HFF-Myc (cell line): ENCODE measurements at regions not wholly inside any gene's neighbourhood (a gene's known extent, or its start where the extent isn't known, plus 50 kb on each side); places are given as distances from the start of the nearest gene placed in this dataset.
"Not testable (repeated sequence)": the region's sequence is repeated elsewhere in the genome, so short reads cannot be mapped to it uniquely, and the experiment has no call there.

Experiments
- DNase-seq: peaks from one replicate; pipeline ENCODE4 v3.0.0-alpha.2; 2011; ENCODE audit warnings: low read depth; ENCODE audit errors: extremely low read depth
- H3K4me3 ChIP-seq: replicated peaks from 2 replicates; pipeline ENCODE4 v1.5.1; 2011; ENCODE audit warnings: low read depth, mild to moderate bottlenecking, control low read depth, low read length
- TF ChIP-seq, protein P1 (sequence below): IDR thresholded peaks from 2 replicates; pipeline ENCODE4 v1.5.1; 2012; ENCODE audit warnings: mild to moderate bottlenecking, low read depth, low read length, control low read depth; ENCODE audit errors: missing control alignments

DNA sequence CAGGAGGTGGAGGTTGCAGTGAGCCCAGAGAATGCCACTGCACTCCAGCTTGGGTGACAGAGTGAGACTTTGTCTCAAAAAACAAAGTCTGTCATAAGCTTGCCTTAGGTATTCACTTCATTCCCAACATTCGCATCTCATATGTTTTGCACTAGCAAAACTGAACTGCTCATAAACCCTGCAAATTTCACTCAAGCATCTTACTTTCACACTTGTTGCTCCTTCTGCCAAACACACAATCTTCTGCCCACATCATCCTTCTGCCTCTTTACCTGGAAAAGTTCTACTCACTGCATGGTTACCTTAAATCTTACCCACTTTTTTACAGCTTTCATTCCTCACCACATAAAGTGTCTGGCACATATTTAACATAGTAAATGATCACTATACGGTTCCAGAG lies 152.5 kb downstream of the USP22 start:
- H3K4me3 ChIP-seq, result no peak overlapping the region
- DNase-seq, result no peak
- TF ChIP-seq, protein P1, sequence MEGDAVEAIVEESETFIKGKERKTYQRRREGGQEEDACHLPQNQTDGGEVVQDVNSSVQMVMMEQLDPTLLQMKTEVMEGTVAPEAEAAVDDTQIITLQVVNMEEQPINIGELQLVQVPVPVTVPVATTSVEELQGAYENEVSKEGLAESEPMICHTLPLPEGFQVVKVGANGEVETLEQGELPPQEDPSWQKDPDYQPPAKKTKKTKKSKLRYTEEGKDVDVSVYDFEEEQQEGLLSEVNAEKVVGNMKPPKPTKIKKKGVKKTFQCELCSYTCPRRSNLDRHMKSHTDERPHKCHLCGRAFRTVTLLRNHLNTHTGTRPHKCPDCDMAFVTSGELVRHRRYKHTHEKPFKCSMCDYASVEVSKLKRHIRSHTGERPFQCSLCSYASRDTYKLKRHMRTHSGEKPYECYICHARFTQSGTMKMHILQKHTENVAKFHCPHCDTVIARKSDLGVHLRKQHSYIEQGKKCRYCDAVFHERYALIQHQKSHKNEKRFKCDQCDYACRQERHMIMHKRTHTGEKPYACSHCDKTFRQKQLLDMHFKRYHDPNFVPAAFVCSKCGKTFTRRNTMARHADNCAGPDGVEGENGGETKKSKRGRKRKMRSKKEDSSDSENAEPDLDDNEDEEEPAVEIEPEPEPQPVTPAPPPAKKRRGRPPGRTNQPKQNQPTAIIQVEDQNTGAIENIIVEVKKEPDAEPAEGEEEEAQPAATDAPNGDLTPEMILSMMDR, result no peak

DNA sequence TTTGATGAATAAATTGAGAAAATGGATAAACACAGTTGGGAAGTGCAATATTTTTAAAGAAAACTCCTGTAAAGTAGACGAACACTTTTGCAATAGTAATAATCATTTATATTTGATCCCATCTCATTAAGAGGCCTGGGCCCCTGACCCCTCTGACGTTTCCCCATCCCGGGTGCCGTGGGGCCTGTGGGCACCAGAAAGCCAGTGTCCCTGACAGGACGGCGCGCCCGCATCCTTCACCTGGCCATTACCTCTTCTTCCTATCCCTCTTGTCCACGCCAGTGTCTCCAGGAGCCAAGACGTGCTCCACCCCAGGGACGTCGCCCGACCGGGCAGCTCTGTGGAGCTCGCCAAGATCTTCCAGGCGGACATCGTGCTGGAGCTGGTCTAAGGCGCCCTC lies 147.4 kb downstream of the USP22 start:
- not testable (repeated sequence) for H3K4me3 ChIP-seq, DNase-seq

DNA sequence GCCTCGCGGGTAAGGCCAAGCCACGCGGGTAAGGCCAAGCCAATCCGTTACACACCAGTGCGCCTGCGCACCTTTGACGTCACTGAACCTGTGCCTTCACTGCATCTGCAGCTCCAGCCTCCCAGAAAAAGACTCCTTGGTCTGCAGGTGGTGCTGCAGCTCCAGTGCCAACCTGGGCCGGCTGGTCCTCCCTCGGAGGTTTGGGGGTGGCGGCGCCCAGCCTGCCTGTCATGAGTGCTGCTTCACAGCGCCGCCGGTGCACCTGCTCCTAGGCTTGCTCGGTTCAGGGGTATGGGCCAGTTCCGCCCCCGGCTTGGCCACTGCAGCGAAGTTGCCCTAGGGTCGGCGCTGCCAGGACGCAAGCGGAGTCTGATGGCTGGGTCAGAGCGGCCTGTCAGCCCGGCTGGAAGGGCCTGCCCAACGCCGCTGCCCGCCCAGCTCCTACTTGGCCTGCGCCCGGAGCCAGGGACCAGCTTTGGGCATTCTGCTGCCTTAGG lies 146.6 kb downstream of the USP22 start:
- DNase-seq, result no peak
- no peak overlapping the region for H3K4me3 ChIP-seq

DNA sequence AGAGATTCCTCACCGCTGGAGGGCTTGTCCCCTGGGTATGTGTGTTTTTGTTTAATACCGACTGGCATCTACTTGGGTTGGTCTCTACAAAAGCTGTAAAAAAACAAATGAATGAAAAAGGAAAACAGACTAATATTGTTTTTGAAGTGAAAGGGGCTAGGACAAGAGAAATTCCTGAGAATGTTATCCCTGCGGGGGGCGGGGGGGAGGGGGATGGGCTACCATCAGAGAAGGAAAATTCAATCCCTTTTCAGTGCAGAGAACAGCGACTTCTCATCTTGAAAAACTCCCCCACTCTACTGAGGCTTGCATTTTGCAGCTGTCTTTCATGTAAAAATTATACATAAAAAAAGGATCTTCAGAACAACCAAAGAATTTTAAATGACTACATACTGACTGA lies 144.1 kb downstream of the USP22 start:
- DNase-seq, H3K4me3 ChIP-seq: not testable (repeated sequence)

More for the DNA sequence above, 146.6 kb downstream of the USP22 start:
- TF ChIP-seq, protein P1, result peak; percentile 7

DNA sequence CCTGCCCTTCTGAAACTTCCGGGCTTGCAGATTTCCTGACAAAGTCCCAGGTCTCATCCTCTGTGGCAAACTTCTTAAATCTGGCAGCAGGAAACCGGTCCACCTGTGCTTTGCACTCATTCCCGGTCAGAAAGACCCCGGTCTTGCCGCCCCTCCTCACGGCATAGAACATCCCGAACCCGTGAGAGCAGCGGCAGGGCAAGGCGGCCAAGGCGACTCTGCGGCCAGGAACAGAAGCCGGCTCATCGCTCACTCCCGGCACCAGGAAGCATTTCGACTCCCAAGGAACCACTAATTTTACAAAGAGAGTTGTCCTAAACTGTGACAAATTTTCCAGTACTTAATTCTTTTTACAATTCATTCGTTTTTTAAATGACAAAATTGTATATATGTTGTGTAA lies 140.3 kb downstream of the USP22 start:
- H3K4me3 ChIP-seq, DNase-seq: not testable (repeated sequence)

DNA sequence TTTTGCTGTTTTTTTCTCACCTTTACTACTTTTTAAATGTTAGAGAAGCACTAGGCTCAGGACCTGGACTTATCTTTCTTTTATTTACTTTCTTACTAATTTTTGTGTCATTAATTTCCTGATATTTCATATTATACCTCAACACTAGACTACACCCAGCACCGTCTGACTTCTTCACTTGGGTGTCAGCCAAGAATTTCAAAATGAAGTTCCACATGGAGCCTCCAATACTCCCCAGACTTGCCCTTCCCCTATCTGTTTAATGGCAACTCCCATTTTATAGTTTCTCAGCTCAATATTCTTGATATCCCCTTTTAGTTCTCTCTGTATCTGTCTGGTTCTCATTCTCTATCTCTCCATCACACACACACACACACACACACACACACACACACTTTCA lies 139.3 kb downstream of the USP22 start:
- H3K4me3 ChIP-seq, DNase-seq: not testable (repeated sequence)

DNA sequence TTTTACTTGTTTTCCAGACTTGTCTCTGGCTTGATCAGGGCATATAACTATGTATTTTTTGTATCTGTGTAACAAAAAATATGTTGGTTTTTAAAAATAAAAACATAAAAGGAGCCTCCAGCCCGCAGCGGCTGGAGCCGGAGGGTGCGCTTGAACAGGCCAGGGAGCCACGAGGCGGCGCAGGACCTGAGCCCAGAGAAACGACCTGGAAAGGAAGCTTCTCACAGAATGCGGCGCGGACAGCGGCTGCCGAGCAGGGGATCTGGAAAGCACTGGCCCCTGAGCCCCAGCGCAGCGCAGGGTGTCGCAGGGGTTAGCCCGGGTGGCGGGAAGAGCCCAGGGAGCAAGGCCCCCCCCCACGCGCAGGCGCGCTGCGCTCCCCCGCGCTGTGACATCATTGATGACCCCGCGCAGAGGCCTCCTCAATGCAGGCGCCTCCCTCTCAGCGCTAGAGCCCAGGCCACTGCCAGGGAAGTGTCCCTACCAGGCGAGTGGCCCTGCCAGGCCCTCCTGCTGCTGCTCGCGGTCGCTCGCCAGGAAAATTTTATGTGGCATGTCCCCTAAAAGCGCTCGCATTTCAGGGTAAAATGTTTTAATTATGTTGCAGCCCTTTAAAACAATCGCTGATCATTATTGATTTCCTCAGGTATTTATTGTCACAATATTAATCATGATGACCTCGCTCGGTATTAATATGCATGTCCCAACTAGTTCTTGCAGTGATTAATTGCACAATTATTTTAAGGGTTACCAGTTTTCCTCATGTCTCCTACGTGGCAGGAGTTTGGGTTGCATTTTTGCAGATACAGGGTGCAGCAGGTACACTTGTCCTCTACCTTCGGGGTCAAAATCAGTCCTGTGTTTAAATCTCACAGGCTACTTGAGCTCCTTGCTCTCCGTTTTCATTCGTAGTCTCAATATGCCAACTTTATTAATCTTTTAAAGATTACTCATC lies 134.2 kb downstream of the USP22 start:
- TF ChIP-seq, protein P1, result peak; percentile 67
- H3K4me3 ChIP-seq, result peak overlapping the region; percentile 36
- peak; percentile 14 for DNase-seq

DNA sequence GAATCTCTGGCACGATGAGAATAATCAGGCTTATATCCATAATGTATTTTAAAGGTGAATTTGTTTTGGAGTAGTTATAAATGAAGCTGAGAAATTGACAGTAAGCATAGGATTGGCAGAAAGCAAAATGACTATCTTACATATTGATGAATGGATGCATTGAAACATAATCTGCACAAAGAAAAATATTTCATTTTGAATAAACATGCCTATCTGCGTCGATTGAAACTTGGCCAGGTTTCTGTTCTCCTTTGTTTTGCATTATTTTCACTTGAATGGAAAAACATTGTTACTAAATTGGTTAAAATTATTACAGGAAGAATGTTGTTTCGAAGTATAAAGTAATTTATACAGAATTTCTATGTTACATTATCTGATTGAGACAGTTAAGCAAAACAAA lies 128.2 kb downstream of the USP22 start:
- no peak overlapping the region for H3K4me3 ChIP-seq
- DNase-seq, result no peak
- TF ChIP-seq, protein P1, result no peak

DNA sequence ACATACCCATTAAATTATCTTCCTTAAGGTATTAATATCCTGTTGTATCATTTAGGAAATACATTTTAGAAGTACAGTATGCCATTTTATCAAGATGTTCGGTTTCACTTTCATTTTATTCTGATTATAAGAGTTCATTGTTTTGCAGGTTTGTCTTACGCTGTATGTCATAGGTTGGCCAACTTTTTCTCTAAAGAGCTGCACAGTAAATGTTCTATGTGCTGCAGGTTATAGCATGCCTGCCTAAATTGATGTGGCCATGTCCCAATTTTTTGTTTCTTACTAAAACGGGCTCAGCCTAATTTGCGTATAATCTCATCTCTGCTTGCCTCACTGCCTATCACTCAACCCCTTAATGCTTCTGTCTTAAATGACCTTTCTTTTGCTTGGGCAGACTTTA lies 126.4 kb downstream of the USP22 start:
- no peak overlapping the region for H3K4me3 ChIP-seq
- DNase-seq, result no peak
- TF ChIP-seq, protein P1, result no peak

DNA sequence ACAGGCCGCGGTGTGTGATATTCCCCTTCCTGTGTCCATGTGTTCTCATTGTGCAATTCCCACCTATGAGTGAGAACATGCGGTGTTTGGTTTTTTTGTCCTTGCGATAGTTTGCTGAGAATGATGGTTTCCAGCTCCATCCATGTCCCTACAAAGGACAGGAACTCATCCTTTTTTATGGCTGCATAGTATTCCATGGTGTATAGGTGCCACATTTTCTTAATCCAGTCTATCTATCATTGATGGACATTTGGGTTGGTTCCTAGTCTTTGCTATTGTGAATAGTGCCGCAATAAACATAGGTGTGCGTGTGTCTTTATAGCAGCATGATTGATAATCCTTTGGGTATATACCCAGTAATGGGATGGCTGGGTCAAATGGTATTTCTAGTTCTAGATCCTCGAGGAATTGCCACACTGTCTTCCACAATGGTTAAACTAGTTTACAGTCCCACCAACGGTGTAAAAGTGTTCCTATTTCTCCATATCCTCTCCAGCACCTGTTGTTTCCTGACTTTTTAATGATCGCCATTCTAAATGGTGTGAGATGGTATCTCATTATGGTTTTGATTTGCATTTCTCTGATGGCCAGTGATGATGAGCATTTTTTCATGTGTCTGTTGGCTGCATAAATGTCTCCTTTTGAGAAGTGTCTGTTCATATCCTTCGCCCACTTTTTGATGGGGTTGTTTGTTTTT lies 125.1 kb downstream of the USP22 start:
- not testable (repeated sequence) for H3K4me3 ChIP-seq, DNase-seq
